SK-N-SH (cell line): ENCODE measurements at regions not wholly inside any gene's neighbourhood (a gene's known extent, or its start where the extent isn't known, plus 50 kb on each side); places are given as distances from the start of the nearest gene placed in this dataset.

Experiments
- CTCF ChIA-PET: fragments of 300-600, 350-600 bp; formaldehyde crosslinking; extraction: SDS; loops from one replicate; lab custom pipeline; 2021; lab: Yijun Ruan, JAX
- POLR2A ChIA-PET: fragments of 350-600 bp; sonication (Branson Sonifier 250); formaldehyde crosslinking; extraction: SDS; loops from one replicate; lab custom pipeline; 2020; ENCODE audit warnings: antibody characterized with exemption, inconsistent platforms; lab: Yijun Ruan, JAX
- DNase-seq: peaks from one replicate; pipeline ENCODE4 v3.0.0; 2012
- H2AFZ ChIP-seq: fragments of 200-600 bp; sonication (generic); 2 replicates; pipeline ENCODE4 v1.8.1; 2016; ENCODE audit warnings: antibody characterized with exemption, mild to moderate bottlenecking, low read depth
- H3F3A ChIP-seq: fragments of 200-600 bp; sonication (generic); replicated peaks from 2 replicates; pipeline ENCODE3; 2016; ENCODE audit warnings: antibody characterized with exemption, mild to moderate bottlenecking; ENCODE audit not compliant: insufficient read depth
- H3K27ac ChIP-seq, 2 experiments: fragments of 200-500 bp in 1 of 2; fragments of 200-600 bp in 1 of 2; sonication (Bioruptor generic) in 1 of 2; sonication (generic), shearing (Covaris generic) in 1 of 2; 2 replicates each; pipeline versions ENCODE4 v1.5.1 to v1.6.1; 2014 to 2016; ENCODE audit warnings: low read depth in 2 of 2, inconsistent platforms in 1 of 2, low read length in 1 of 2, mild to moderate bottlenecking in 1 of 2, mixed read lengths in 1 of 2
- H3K27me3 ChIP-seq: fragments of 200-600 bp; sonication (generic), shearing (Covaris generic); 2 replicates; pipeline ENCODE4 v1.6.1; 2016; ENCODE audit warnings: mixed run types; ENCODE audit not compliant: insufficient read depth
- H3K36me3 ChIP-seq, 2 experiments: fragments of 200-500 bp in 1 of 2; fragments of 200-600 bp in 1 of 2; sonication (Bioruptor generic) in 1 of 2; sonication (generic) in 1 of 2; replicated peaks in 1 of 2; 2 replicates each; pipeline versions ENCODE3 to v1.5.1; 2014 to 2016; ENCODE audit warnings: low read length in 1 of 2, mild to moderate bottlenecking in 1 of 2; ENCODE audit not compliant: insufficient read depth in 2 of 2, control insufficient read depth in 1 of 2
- H3K4me1 ChIP-seq, 2 experiments: fragments of 200-500 bp in 1 of 2; fragments of 200-600 bp in 1 of 2; sonication (Bioruptor generic) in 1 of 2; sonication (generic), shearing (Covaris generic) in 1 of 2; 2 replicates each; pipeline versions ENCODE4 v1.5.1 to v1.6.1; 2014 to 2016; ENCODE audit warnings: low read depth in 1 of 2, low read length in 1 of 2, mixed run types in 1 of 2; ENCODE audit not compliant: insufficient read depth in 2 of 2, control insufficient read depth in 1 of 2
- H3K4me2 ChIP-seq: fragments of 200-600 bp; sonication (generic), shearing (Covaris generic); 2 replicates; pipeline ENCODE4 v1.6.1; 2017; ENCODE audit warnings: mixed run types
- H3K4me3 ChIP-seq, 2 experiments: fragments of 200-500 bp in 1 of 2; fragments of 200-600 bp in 1 of 2; sonication (Bioruptor generic) in 1 of 2; sonication (generic), shearing (Covaris generic) in 1 of 2; 2 replicates each; pipeline versions ENCODE4 v1.5.1 to v1.8.1; 2014 to 2016; ENCODE audit warnings: low read depth in 2 of 2, inconsistent platforms in 1 of 2, low read length in 1 of 2, mild to moderate bottlenecking in 1 of 2, mixed read lengths in 1 of 2, moderate library complexity in 1 of 2
- H3K79me2 ChIP-seq: fragments of 200-600 bp; sonication (generic); 2 replicates; pipeline ENCODE4 v1.8.1; 2017; ENCODE audit warnings: mild to moderate bottlenecking; ENCODE audit not compliant: insufficient read depth
- H3K9ac ChIP-seq: fragments of 200-600 bp; sonication (generic); 2 replicates; pipeline ENCODE4 v1.6.1; 2017; ENCODE audit warnings: mixed run types
- H3K9me2 ChIP-seq: fragments of 200-600 bp; sonication (generic); 2 replicates; pipeline ENCODE4 v1.6.1; 2017; ENCODE audit warnings: mixed run types
- H3K9me3 ChIP-seq: fragments of 200-600 bp; sonication (generic); 2 replicates; pipeline ENCODE4 v1.6.1; 2017; ENCODE audit warnings: mixed run types, mild to moderate bottlenecking, moderate library complexity
- H4K20me1 ChIP-seq: fragments of 200-600 bp; sonication (generic); 2 replicates; pipeline ENCODE4 v1.6.1; 2017; ENCODE audit warnings: mild to moderate bottlenecking, mixed run types; ENCODE audit not compliant: insufficient read depth
- ELF1 ChIP-seq: IDR thresholded peaks from 2 replicates; pipeline ENCODE4 v1.4.0; 2012
- EZH2phosphoT487 ChIP-seq: fragments of 200-600 bp; sonication (generic); IDR thresholded peaks from 2 replicates; pipeline ENCODE4 v1.6.1; 2017; ENCODE audit warnings: low read depth, mixed run types, mild to moderate bottlenecking, antibody characterized with exemption, moderate library complexity, borderline replicate concordance
- FOXM1 ChIP-seq: IDR thresholded peaks from 2 replicates; pipeline ENCODE4 v1.4.0; 2012; ENCODE audit warnings: low read depth, mild to moderate bottlenecking
- JUND ChIP-seq: IDR thresholded peaks from 2 replicates; pipeline ENCODE4 v1.4.0; 2012
- MEF2A ChIP-seq: IDR thresholded peaks from 2 replicates; pipeline ENCODE4 v1.4.0; 2012; ENCODE audit warnings: low read depth, borderline replicate concordance
- NFIC ChIP-seq: IDR thresholded peaks from 2 replicates; pipeline ENCODE4 v1.4.0; 2012; ENCODE audit warnings: borderline replicate concordance
- NRF1 ChIP-seq: IDR thresholded peaks from 2 replicates; pipeline ENCODE4 v1.6.1; 2012; ENCODE audit warnings: low read depth, mild to moderate bottlenecking, low read length
- RAD21 ChIP-seq: IDR thresholded peaks from 2 replicates; pipeline ENCODE4 v1.6.1; 2012; ENCODE audit warnings: mild to moderate bottlenecking, low read length
- RFX5 ChIP-seq: IDR thresholded peaks from 2 replicates; pipeline ENCODE4 v1.6.1; 2012; ENCODE audit warnings: mild to moderate bottlenecking, improper control_type of control experiment, low read length
- RXRA ChIP-seq: IDR thresholded peaks from 2 replicates; pipeline ENCODE4 v1.4.0; 2012; ENCODE audit warnings: low read depth, mild to moderate bottlenecking, borderline replicate concordance
- TCF12 ChIP-seq: IDR thresholded peaks from 2 replicates; pipeline ENCODE4 v1.4.0; 2012
- TEAD4 ChIP-seq: IDR thresholded peaks from 2 replicates; pipeline ENCODE4 v1.4.0; 2012; ENCODE audit warnings: mild to moderate bottlenecking, borderline replicate concordance; ENCODE audit not compliant: insufficient read depth
- WGBS: methylation state at CpG from one replicate; pipeline ENCODE4 v1.1.6; 2017; ENCODE audit warnings: low lambda C conversion rate; 5-methylcytosine and 5-hydroxymethylcytosine counted together
- TF ChIP-seq, protein P1 (sequence below): IDR thresholded peaks from 2 replicates; pipeline ENCODE4 v1.4.0; 2012; ENCODE audit warnings: low read depth, borderline replicate concordance
- TF ChIP-seq, protein P2 (sequence below): fragments of 150-350 bp; IDR thresholded peaks from 2 replicates; pipeline ENCODE4 v1.6.1; 2017; ENCODE audit warnings: antibody characterized with exemption, low read length, low read depth, borderline replicate concordance
- TF ChIP-seq, protein P3 (sequence below): fragments of 150-350 bp; IDR thresholded peaks from 2 replicates; pipeline ENCODE4 v1.6.1; 2016; ENCODE audit warnings: mild to moderate bottlenecking, low read depth, low read length
- TF ChIP-seq, protein P4 (sequence below): fragments of 200-600 bp; sonication (generic); IDR thresholded peaks from 2 replicates; pipeline ENCODE4 v1.6.1; 2017; ENCODE audit warnings: antibody characterized with exemption, mild to moderate bottlenecking, moderate library complexity

DNA sequence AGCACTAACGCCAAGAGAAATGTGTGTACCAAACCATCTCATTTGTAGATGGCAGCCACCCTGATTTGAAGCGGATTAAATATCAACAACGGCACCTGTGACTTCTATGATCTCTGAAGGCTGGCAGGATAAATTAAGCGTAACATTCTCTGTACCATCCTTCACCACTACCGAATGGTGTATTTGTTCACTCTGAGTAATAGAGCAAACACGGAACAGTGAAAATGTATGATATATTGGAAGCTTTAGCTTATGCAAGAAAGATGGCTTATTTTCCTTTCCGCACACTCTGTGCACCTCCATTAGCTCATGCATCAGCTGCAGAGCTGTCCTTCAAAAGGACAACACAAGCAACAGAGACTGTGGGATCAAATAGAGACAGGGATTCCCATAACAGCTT lies 431.1 kb downstream of the PRELID2 start:
- Histone ChIP-seq H2AFZ (no peak overlapping the region), H3K9me2 (no peaks in the 10 kb centered on the region), H3K79me2 (no peaks in the 10 kb centered on the region), H4K20me1 (no peaks in the 10 kb centered on the region), H3K36me3 (no peaks in the 10 kb centered on the region), H3K9me3 (no peaks in the 10 kb centered on the region), H3K4me2 (no peak overlapping the region), H3K9ac (no peak overlapping the region), H3K4me1 (no peaks in the 10 kb centered on the region), H3F3A (no peaks in the 10 kb centered on the region), H3K27ac (no peak overlapping the region), H3K27me3 (no peaks in the 10 kb centered on the region), H3K4me3 (no peak overlapping the region)
- no peak for TF ChIP-seq TEAD4
- no peak for TF ChIP-seq RXRA
- no peak for TF ChIP-seq NFIC
- TF ChIP-seq MEF2A = no peak
- TF ChIP-seq, protein P1, sequence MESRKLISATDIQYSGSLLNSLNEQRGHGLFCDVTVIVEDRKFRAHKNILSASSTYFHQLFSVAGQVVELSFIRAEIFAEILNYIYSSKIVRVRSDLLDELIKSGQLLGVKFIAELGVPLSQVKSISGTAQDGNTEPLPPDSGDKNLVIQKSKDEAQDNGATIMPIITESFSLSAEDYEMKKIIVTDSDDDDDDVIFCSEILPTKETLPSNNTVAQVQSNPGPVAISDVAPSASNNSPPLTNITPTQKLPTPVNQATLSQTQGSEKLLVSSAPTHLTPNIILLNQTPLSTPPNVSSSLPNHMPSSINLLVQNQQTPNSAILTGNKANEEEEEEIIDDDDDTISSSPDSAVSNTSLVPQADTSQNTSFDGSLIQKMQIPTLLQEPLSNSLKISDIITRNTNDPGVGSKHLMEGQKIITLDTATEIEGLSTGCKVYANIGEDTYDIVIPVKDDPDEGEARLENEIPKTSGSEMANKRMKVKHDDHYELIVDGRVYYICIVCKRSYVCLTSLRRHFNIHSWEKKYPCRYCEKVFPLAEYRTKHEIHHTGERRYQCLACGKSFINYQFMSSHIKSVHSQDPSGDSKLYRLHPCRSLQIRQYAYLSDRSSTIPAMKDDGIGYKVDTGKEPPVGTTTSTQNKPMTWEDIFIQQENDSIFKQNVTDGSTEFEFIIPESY = no peak
- TF ChIP-seq, protein P2, sequence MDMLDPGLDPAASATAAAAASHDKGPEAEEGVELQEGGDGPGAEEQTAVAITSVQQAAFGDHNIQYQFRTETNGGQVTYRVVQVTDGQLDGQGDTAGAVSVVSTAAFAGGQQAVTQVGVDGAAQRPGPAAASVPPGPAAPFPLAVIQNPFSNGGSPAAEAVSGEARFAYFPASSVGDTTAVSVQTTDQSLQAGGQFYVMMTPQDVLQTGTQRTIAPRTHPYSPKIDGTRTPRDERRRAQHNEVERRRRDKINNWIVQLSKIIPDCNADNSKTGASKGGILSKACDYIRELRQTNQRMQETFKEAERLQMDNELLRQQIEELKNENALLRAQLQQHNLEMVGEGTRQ = no peak
- TF ChIP-seq, protein P3, sequence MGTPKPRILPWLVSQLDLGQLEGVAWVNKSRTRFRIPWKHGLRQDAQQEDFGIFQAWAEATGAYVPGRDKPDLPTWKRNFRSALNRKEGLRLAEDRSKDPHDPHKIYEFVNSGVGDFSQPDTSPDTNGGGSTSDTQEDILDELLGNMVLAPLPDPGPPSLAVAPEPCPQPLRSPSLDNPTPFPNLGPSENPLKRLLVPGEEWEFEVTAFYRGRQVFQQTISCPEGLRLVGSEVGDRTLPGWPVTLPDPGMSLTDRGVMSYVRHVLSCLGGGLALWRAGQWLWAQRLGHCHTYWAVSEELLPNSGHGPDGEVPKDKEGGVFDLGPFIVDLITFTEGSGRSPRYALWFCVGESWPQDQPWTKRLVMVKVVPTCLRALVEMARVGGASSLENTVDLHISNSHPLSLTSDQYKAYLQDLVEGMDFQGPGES = no peak
- TF ChIP-seq, protein P4, sequence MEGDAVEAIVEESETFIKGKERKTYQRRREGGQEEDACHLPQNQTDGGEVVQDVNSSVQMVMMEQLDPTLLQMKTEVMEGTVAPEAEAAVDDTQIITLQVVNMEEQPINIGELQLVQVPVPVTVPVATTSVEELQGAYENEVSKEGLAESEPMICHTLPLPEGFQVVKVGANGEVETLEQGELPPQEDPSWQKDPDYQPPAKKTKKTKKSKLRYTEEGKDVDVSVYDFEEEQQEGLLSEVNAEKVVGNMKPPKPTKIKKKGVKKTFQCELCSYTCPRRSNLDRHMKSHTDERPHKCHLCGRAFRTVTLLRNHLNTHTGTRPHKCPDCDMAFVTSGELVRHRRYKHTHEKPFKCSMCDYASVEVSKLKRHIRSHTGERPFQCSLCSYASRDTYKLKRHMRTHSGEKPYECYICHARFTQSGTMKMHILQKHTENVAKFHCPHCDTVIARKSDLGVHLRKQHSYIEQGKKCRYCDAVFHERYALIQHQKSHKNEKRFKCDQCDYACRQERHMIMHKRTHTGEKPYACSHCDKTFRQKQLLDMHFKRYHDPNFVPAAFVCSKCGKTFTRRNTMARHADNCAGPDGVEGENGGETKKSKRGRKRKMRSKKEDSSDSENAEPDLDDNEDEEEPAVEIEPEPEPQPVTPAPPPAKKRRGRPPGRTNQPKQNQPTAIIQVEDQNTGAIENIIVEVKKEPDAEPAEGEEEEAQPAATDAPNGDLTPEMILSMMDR = no peak
- TF ChIP-seq ELF1 = no peak
- no peak for TF ChIP-seq RAD21
- no peak for TF ChIP-seq JUND
- TF ChIP-seq NRF1 = no peak
- no peak for TF ChIP-seq RFX5
- WGBS = 84% methylated on average over 7 of the region's 7 CpGs
- POLR2A ChIA-PET = no interaction called here
- CTCF ChIA-PET = no interaction called here
- no peak for DNase-seq

DNA sequence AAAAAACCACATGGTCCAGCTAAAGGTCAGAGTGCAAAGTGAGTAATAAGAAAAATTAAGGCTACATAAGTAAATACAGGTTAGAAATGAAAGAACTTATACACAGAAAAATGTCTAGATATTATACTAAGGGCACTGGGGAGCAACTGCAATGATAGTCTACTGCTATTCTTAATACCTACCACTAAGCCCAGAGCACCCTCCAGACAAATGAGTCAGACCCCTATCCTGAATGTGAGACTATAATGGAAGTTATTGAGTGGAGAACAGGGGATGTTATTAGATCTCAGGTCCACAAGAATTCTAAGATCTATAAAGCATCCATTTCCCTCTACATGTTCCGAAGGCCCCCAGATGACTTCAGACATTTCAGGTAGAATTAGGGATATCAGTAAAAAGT lies 438.3 kb downstream of the PRELID2 start:
- TF ChIP-seq TCF12 (no peak), MEF2A (no peak), EZH2phosphoT487 (no peak), FOXM1 (no peak)
- no peaks in the 10 kb centered on the region for H3K9me2 ChIP-seq
- no peak overlapping the region for H3K27ac ChIP-seq
- H2AFZ ChIP-seq = no peak overlapping the region
- no peaks in the 10 kb centered on the region for H3K36me3 ChIP-seq
- H3K79me2 ChIP-seq = no peaks in the 10 kb centered on the region
- ChIA-PET POLR2A (no interaction called here), CTCF (no interaction called here)
- H3K4me1 ChIP-seq = no peaks in the 10 kb centered on the region
- no peak overlapping the region for H3K4me3 ChIP-seq
- no peak overlapping the region for H3K9ac ChIP-seq
- H3K27me3 ChIP-seq = no peaks in the 10 kb centered on the region
- no peaks in the 10 kb centered on the region for H3F3A ChIP-seq
- WGBS = 56% methylated on average over 1 of the region's 1 CpG
- DNase-seq = no peak
- no peak overlapping the region for H3K4me2 ChIP-seq
- no peaks in the 10 kb centered on the region for H4K20me1 ChIP-seq
- no peaks in the 10 kb centered on the region for H3K9me3 ChIP-seq
